HPDE6-E6E7 (cell line): ENCODE measurements at regions not wholly inside any gene's neighbourhood (a gene's known extent, or its start where the extent isn't known, plus 50 kb on each side); places are given as distances from the start of the nearest gene placed in this dataset.

Experiments used
- DNase-seq: peaks from one replicate; pipeline ENCODE4 v3.0.0; 2011; ENCODE audit warnings: missing footprints; ENCODE audit errors: extremely low spot score

DNA sequence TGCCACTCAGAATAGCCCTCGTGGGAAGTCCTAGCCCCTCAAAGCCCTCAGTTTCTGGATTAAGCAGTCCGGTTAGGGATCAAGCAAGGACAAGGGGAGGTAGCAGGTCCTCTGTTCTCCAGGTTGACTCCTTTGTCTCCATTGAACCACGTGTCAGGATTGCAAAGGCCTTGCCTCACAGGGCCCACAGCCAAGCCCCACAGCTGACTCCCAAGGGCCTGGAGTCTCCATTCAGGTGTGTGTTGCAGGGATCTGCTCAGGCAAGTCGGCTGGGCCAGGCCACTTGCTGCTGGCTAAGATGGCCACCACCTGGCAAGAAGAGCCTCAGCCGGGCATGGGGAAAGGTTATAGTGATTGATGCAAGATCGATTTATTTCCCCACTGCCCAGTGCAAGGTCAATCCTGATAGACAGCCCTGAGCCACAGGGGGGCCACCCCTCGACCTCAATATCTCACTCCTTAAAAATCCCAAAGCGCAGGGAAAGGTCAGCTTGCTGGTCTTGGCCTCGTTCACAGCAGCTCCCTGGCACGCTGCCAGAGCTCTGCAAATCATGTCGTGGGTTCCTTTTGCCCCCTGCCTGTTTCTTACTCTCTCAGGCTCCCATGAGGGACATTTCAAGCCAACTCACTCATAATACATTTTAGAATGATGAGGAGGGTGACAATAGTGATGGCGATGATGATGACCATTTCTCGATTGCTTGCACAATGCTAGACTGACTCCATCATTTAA lies 75.9 kb downstream of the EDN3 start:
- no peak for DNase-seq

DNA sequence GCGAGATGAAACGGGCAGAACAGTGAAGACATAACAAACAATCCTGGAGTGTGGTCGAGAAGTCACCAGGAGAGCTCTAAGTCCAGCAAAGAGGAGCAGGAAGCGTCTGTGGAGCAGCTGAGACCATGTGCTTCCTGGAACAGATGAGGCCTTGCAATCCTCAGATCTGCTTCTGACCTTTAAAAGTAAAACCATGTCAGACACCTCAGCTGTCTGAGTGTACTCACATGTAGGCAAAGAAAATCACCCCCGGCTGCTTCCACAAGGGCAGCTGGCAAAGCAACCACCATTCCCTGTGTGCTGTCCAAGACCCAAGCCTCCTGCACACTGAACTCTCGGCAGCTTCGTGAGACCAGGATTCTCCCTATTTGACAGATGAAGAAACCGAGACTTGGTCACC lies 76.6 kb downstream of the EDN3 start:
- DNase-seq, result no peak

DNA sequence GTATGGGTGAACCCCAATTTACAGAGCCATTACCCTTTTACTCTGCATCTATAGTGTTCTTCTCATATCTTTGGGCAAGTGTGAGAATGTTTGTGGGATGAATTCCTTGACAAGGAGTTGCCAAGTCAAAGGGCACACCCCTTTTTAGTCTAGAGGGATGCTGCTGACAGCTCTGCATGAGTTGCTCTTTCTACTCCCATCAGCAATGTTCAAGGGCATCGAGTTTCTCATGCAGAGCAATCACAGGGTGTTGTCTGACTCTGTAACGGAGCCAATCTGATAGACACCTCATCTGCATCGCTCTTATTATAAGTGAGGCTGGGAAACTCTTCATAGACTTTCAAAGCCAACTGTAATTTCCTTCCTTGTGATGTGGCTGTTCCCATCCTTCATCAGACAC lies 77.4 kb downstream of the EDN3 start:
- DNase-seq, result no peak

DNA sequence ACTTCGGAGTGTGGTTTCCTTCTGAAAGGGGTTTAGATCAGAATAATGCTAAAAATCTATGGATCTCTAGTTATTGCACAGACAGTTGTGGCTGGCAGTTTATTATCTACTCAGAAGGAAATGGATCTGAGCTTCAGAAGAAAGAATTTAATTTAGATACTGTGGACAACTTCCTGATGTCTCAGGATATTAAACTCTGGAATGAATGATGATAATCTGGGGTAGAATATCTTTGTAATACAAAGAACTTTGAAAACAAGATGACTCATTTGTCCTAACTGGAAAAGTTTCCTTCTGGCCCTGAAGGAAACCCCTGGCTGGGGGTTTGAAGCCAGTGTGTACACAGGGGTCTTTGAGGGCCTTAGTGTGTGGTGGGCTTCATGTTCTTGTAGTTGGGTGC lies 78.0 kb downstream of the EDN3 start:
- DNase-seq, result no peak

DNA sequence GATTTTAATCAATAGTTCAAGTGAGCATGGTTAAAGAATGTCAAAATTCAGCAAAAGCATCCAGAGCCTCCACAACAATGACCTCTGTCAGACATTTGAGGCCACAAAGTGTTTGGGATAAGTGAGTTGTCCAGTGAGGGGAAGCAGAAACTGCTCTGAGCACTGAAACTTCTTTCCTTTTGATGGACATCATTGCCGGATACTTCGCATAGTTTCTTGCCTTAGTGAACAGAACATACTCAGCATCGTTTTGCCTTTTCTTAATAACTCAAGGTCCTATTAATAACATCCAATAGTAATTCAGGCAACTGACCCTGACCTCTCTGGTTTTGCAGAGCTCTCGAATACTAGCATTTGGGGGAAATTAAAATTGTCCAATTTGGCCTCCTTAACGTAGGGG lies 78.6 kb downstream of the EDN3 start:
- no peak for DNase-seq

DNA sequence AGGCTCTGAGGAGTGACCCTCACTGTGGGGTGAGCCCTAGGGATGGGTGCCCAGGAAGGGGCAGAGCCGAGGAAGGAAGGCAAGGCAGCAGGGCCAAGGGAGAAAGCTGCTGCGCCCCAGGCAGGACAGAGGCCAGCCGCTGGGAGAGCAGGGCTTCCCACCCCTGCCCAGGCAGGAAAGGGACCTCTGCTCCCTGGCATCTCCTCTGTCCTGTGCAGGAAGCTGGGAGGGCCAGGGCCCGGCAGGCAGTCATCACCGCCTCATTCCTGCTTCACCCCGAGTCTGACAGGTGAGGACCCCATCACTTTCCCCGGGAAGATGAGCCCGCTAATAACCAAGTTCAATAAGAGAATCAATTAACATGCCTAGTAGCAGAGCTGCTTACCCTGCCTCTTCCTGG lies 81.3 kb downstream of the EDN3 start:
- no peak for DNase-seq

DNA sequence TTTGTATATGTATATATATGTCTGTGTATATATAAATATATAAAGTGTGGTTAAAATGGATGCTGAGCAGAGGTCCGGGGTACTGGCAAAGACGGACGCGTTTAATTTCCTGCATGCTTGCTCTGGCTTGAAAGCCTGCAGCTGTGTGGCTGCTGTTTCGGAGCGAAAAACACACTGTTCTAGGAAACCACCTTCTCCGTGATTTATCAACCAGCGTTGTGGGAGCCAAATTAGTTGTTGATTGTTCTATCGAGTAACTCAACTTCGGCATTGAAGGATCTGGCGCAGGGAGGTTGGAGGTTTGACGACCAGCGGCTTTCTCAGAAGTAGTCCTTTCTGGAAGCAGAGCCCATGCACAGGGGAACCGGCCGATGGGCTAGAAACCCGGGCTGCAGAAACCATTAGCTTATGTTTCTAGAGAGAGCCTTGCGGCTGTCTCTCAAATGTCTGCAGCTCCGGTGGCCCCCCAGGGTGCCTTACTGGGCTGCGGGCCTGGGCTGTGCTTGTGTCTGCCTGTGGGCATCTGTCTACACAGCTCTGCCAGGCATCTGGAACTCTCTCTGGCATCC lies 81.8 kb downstream of the EDN3 start:
- no peak for DNase-seq

DNA sequence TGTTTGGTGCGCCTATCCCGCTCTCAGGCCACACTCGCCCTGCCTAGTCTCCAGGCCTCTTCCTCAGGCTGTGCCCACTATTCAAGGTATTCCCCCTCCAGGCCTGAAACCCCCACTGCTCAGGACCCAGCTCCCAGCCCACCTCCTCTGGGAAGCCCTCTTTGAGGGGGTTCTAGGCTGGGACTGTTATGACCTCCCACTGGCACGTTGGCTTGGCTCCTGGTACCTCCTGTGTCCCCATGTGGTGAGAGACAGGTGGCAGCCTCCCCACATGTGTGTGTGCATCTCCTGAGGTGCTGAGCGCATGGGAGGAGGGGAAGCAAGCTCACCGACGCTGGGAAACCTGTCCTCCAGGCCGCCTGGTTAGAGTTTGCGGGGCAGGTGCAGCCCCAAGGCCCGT lies 82.5 kb downstream of the EDN3 start:
- DNase-seq, result no peak

DNA sequence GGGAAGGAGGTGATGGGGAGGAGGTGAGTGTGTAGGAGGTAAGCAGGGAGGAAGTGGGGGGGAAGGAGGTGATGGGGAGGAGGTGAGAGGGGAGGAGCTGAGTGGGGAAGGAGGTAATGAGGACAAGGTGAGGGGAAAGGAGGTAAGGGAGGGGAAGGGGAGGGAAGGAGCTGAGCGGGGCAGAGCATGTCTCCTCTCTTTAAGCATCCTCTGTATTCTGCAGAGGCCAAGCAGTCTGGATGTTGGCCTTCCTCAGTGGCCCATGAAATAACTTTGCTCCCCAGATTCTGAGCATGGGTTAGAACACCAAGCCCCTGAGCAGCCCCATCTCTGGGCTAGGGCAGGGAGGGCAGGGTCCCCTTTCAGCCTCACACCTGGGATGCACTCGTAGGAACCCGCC lies 84.6 kb downstream of the EDN3 start:
- no peak for DNase-seq

DNA sequence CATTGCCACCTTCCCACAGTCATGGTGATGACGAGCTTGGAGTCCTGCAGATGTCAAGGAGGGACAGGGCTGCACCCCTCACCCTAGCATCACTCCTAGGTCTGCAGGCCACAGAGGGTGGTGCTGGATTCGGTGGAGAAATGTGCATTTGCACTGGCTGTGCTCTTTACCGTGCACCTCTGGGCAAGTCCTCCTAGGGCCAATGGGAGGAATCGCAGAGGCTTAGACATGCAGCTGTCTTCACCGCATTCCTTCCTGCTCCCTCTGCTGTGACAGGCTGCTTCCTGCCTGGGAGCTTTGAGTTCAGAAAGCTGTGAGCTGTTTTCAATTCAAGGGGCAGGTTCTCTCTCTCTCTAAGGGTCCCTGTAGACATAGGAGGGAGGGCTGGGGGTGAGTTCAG lies 85.1 kb downstream of the EDN3 start:
- DNase-seq, result no peak

DNA sequence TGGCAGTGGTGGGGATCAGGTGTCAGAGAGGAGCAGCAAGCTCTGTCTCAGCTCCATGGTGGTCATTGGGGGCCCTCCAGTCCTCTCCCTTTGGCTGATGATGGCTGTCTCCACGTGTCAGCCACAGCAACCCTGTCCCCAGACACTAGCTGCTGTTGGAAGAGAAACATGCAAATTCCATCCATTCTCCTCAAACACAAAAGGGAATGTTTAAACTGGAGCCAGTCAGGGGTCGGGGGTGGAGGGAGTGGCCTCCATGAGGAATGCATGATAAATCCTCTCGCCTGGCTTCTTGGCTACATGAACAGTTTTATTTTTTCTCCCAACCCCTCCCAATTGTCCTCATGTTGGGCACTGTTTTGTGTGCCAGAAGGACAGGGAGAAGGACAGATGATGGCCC lies 86.4 kb downstream of the EDN3 start:
- no peak for DNase-seq

DNA sequence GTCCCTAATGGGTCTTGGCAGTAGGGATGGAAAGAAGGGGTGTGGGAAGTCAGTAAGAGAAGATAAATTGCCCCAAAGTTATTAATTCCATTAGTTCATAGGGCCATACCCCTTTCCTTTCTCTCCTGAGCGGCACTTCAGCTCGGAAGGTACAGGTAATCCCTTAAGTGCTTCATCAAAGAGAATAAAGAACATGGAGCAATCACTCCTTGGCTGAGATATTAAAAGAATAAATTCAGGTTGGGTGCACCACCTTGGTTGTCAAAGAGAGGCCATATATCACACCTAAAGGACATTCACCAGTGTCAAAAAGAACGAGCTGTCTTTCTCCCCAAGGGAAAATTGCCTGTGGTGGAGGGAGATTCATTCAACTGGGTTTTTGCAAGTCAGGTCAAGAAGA lies 87.5 kb downstream of the EDN3 start:
- no peak for DNase-seq

DNA sequence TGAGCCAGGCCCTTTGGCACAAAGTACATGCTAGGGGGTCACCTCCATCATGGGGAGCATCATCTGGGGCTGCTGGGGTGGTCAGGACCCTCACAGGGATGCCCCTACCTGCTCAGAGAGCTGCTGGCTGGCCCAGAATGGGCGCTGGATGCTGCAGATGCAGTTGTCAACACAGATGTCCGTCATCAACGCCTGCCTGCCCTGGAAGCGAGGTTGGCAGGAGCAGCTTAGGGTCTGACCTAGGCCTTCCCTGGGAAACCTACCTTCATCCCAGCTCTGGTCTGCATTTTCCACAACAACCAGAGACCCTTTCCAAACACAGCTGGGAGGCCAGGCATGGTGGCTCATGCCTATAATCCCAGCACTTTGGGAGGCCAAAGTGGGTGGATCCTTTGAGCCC lies 88.0 kb downstream of the EDN3 start:
- DNase-seq, result no peak

DNA sequence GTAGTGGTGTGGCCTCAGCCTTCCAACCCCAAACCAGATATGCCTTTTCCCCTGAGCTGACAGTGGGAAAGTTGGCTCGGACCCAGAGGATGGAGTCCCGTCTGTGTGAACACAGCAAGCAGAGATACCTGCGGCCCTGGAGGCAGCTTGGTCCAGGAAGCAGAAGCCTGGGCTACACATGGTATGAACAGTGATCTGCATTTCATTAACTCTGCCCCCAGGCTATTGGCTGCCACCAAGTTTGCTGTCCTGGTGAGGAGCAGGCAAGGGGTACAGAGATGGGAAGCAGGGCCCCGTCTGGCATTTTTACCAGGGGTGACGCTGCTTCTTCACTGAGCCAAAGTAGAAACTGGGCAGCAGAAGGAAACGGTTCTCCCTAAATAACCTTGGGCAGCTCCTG lies 90.0 kb downstream of the EDN3 start:
- no peak for DNase-seq

DNA sequence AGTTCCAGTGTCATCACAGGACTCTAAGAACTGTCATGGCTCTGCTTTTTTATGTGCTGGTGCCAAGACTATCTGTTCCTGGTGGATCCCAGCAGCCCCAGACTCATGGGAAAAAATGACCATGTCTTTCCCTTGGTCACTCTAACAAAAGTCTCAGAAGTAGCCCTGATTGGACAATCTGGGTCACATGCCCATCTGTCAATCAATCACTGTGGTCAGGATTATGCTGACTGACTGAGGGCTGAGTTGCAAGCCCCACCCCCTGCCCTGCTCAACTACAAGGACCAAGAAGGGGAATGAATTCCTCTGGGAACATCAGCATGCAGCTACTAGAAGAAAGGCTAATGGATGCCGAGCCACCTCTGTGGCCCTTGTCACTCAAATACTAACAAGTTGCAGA lies 91.6 kb downstream of the EDN3 start:
- DNase-seq, result no peak

DNA sequence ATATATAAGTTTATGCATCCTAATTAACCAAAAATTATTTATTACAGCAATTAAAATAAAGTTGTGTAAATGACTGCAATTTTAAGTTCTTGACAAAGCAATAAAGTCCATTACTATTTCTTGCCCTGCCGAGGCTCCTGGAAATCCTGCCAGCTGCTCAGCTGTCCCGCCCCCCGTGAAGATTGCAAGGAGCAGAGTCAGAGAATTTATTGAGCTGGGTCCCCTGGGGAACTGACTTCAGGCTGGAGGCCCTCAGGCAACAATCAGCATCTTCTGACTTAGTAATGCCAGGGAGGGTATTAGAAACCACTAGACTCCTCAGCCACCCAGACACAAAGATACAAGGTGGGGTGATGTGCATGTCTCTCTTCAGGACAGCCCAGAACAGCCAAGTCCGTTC lies 92.3 kb downstream of the EDN3 start:
- no peak for DNase-seq

DNA sequence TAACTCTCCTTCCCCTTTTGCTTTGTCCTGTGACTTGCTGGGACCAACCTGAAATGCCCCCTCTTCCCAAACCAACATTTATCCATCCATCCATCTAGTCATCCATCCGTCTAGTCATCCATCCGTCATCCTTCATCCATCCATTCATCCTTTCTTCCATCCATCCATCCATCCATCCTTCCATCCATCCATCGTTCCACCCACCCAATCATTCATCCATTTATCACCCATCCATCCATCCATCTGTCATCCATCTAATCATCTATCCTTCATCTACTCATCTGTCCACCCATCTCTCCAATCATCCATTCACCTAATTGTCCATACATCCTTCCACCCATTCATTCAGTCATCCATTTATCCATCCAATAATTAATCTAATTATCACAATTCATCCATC lies 92.7 kb downstream of the EDN3 start:
- no peak for DNase-seq

DNA sequence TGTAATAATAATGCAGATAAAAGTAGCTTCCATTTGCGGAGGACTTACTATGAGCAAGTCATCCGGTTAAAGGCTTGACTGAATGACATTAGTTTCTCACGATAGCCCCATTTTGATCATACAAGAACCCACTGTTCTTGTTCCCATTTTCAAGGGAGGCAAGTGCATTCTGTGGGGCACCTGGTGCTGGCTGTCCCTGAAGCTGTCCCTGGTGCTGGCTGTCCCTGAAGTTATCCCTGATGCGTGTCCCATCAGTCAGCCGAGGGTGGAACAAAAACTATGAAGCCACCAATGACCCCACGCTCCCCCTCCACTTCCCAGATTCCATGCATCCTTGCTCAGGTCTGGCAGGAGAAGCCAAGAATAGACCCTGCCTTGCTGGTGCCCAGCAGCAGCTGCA lies 95.3 kb downstream of the EDN3 start:
- DNase-seq, result no peak

DNA sequence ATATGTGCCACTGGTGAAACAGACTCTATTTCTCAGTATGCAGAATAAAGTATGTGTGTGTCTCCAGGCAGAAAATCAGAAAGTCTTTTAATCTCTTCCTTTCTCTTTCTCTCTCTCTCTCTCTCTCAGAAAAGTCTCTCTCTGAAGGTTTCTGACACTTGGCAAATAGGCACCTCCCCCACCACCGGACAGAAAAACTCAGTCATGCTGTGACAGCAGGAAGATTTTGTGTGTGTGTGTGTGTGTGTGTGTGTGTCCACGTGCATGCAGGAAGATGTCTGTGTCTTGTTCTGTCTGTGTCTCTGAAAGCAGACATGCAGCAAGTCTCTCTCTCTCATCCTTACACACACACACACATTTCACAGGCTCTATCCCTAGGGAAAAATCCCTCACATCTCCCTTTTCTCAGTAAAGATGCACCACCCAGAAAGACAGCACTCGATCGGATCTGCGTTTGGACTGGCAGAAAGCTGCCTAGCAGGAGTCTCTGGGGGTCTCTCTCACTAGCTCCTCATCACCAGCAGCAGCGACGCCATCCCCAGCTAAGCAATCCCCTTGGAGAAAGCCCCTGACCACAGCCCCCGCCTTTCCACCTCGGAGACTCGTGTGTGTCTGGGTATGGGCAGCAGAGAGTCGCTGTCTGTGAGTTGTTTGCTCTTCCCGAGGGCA lies 98.3 kb downstream of the EDN3 start:
- DNase-seq, result no peak

DNA sequence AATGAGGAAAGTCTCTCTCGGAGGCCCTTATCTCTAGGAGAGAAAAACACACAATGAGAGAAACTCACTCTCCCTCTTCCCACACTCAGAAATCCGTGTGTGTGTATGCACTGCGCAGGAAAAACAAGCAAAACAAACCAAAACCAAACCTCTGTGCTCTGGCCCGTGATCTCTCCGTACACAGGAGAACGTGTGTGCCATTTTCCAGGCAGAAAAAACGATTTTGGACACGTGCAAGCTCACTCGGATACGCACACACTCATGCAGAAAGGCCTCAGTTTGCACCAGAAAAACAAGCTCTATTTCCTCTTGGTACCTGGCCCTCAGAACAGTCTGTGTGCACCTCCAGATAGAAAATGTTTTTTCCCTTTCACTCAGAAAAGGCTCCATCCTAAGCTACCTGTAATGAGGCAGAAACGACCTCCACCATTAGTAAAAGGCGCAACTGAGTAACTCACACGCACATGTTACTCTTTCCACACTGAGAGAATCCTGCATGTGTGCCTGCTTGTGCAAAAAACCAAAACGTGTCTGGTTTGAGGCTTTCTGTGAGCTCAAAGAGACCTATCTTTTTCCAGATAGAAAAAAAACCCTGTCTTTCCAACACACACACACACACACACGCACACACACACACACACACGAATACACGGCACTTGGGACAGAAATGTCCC lies 99.2 kb downstream of the EDN3 start:
- DNase-seq, result no peak

DNA sequence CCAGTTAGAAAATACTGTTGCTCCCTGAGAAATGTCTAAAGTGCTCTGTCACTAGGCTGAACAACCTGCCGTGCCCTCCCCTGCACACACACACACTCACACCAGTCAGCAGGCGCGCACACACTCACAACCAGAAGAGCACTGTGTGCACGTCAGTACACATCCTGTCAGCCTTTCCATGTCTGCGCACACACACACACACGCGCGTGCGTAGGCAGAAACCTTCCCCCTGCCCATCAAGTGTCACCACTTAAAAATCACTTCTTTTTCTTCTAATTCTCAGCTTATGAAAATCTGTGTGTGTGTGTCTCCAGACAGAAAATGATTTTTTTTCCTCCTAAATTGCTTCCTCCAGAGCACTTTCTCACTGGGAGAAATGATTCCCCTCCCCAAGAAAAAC lies 100.3 kb downstream of the EDN3 start:
- no peak for DNase-seq

DNA sequence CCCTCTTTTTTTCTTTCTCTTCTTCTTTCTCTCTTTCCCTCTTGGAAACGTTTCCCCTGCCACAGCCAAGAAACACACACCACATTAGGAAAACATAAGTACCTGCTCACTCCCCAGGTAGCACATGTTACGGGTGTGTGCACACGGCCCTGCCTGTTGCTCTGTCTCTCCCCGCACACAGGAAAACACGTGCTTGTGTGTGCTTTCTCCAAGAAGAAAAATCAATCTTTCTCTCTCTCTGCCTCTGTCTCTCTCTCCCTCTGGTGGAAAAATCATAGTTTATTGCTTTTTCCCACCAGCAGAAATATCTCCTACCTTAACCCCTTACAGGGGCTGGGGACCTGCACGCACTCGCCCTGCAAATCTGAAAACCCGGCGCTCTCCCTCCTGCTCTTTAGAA lies 102.3 kb downstream of the EDN3 start:
- DNase-seq, result peak; percentile 31
